Activated T-cell treated with anti-CD3 and anti-CD28 coated beads, Interleukin-2, amount 50 U/mL, for 72 hours (primary cell): ENCODE measurements at regions not wholly inside any gene's neighbourhood (a gene's known extent, or its start where the extent isn't known, plus 50 kb on each side); places are given as distances from the start of the nearest gene placed in this dataset.
"Not testable (repeated sequence)": the region's sequence is repeated elsewhere in the genome, so short reads cannot be mapped to it uniquely, and the experiment has no call there.

ENCODE experiments used
- ATAC-seq, 2 donors: fragments of 150-1000 bp; cut with Tn5 transposase; replicated peaks in 1 of 2; 2 replicates each; pipeline ENCODE4 v1.10.0; 2021; ENCODE audit warnings: moderate library complexity in 2 of 2, mild to moderate bottlenecking in 1 of 2
- DNase-seq, 2 donors: peaks; one replicate each; pipeline ENCODE4 v3.0.0; 2021 to 2022; ENCODE audit warnings: mixed read lengths in 1 of 2
- H3K27ac Mint-ChIP-seq: one replicate; pipeline ENCODE4 v1.8.0; 2022; ENCODE audit warnings: mild to moderate bottlenecking, moderate library complexity, mixed read lengths
- H3K27me3 Mint-ChIP-seq: one replicate; pipeline ENCODE4 v1.8.0; 2022; ENCODE audit warnings: low read depth, mixed read lengths
- H3K36me3 Mint-ChIP-seq, 2 donors: one replicate each; pipeline ENCODE4 v1.8.0; 2022; ENCODE audit warnings: mixed read lengths in 2 of 2, mild to moderate bottlenecking in 1 of 2; ENCODE audit not compliant: insufficient read depth in 2 of 2
- H3K4me1 Mint-ChIP-seq: one replicate; pipeline ENCODE4 v1.8.0; 2022; ENCODE audit warnings: low read depth, mixed read lengths
- H3K4me3 Mint-ChIP-seq, 2 donors: one replicate each; pipeline ENCODE4 v1.8.0; 2022; ENCODE audit warnings: mild to moderate bottlenecking in 2 of 2, mixed read lengths in 2 of 2, moderate library complexity in 2 of 2
- H3K9me3 Mint-ChIP-seq, 2 donors: one replicate each; pipeline ENCODE4 v1.8.0; 2022; ENCODE audit warnings: mixed read lengths in 2 of 2

- no peak for DNase-seq
- H3K4me1 Mint-ChIP-seq: no peaks in the 10 kb centered on the region
- peaks cover 9 to 17% of the 10 kb centered on the region in 2 donors for H3K9me3 Mint-ChIP-seq
- no peak overlapping the region for H3K27ac Mint-ChIP-seq
- H3K4me3 Mint-ChIP-seq: no peak overlapping the region
- H3K27me3 Mint-ChIP-seq: no peaks in the 10 kb centered on the region
- no peak for ATAC-seq
- peaks cover 1 to 6% of the 10 kb centered on the region in 2 donors for H3K36me3 Mint-ChIP-seq
Measured at GRCh38 chr17:52678211-52678610, 519.7 kb upstream of the CA10 start.

DNA sequence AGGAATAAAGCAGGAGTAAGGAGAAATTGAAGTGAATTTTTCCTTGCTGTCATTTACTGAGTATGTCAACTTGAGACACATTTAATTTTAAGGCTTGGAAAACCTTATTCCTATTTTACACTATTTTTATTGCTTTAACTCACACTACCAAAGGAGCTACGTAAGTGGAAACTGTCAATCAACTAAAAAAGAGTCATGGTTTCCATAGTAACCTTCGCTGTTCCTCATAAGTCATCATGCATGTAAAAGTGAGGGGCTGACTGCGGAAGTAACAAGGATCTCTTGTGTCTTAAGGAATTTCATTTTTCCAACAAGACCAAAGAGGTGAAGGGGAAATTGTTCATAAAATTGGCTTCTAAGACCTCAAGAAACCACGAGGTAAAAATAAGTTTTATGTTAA, 516.2 kb upstream of the CA10 start:
- DNase-seq (no peak), ATAC-seq (no peak)
- H3K4me1 Mint-ChIP-seq: no peaks in the 10 kb centered on the region
- H3K4me3 Mint-ChIP-seq: no peak overlapping the region
- H3K27ac Mint-ChIP-seq: no peak overlapping the region
- peaks cover 4 to 13% of the 10 kb centered on the region in 2 donors for H3K9me3 Mint-ChIP-seq
- peaks cover 1 to 6% of the 10 kb centered on the region in 2 donors for H3K36me3 Mint-ChIP-seq
- H3K27me3 Mint-ChIP-seq: no peaks in the 10 kb centered on the region

- Mint-ChIP-seq H3K9me3 (peaks cover 5 to 7% of the 10 kb centered on the region in 2 donors), H3K4me1 (no peaks in the 10 kb centered on the region), H3K27ac (no peak overlapping the region), H3K36me3 (no peaks in the 10 kb centered on the region), H3K4me3 (no peak overlapping the region), H3K27me3 (no peaks in the 10 kb centered on the region)
- ATAC-seq (no peak), DNase-seq (no peak)
Measured at GRCh38 chr17:52673791-52674190, 515.3 kb upstream of the CA10 start.

DNA sequence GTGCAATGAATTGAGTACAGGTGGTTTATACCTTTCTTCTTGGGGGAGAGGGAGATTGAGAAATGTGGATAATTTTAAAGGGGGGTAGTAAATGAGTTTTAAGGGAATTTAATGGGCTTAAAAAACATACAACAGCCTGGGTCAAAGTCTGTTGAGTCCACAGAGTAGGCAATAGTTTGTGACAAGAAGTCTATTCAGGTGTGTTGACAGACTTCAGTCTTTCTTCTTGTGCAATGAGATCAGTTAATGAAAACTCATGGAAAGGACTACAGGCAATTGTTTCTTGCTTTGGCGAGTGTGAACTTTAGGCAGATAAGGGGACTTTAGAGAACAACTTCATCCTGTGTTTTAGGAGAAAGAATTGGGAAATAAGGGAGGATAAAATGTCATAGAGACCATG, 507.8 kb upstream of the CA10 start:
- ATAC-seq (no peak), DNase-seq (no peak)
- no peaks in the 10 kb centered on the region for H3K4me1 Mint-ChIP-seq
- no peaks in the 10 kb centered on the region for H3K27me3 Mint-ChIP-seq
- H3K36me3 Mint-ChIP-seq: no peaks in the 10 kb centered on the region
- no peak overlapping the region for H3K4me3 Mint-ChIP-seq
- H3K9me3 Mint-ChIP-seq: peaks cover 8 to 12% of the 10 kb centered on the region in 2 donors
- no peak overlapping the region for H3K27ac Mint-ChIP-seq

- Mint-ChIP-seq H3K27ac (no peak overlapping the region), H3K4me3 (no peak overlapping the region), H3K36me3 (peaks cover 0 to 2% of the 10 kb centered on the region in 2 donors), H3K27me3 (no peaks in the 10 kb centered on the region), H3K9me3 (peaks cover 3 to 7% of the 10 kb centered on the region in 2 donors), H3K4me1 (no peaks in the 10 kb centered on the region)
- DNase-seq (no peak), ATAC-seq (no peak)
Measured at GRCh38 chr17:52660692-52661091, 502.2 kb upstream of the CA10 start.

DNA sequence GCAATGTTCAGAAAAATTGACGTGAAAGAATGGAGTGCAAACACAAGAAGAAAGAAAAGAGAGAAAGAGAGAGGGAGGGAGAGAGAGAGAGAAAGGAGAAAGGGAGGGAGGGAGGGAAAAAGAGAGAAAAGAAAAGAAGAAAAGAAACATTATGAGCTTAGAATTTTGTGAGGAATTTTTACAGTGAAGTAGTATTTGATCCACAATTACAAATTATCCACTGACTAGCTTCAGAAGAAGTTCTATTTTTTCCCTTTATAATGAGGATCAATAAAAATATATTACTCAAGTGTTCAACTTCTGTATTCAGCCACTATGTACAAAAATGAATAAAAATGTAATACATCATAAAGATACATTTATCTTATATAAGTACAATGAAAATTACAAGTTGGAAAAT, 494.5 kb upstream of the CA10 start:
- ATAC-seq: no peak
- H3K4me1 Mint-ChIP-seq: no peaks in the 10 kb centered on the region
- H3K27me3 Mint-ChIP-seq: no peaks in the 10 kb centered on the region
- no peak overlapping the region for H3K27ac Mint-ChIP-seq
- peaks cover 0 to 2% of the 10 kb centered on the region in 2 donors for H3K36me3 Mint-ChIP-seq
- DNase-seq: no peak
- peaks cover 3 to 4% of the 10 kb centered on the region in 2 donors for H3K9me3 Mint-ChIP-seq
- no peak overlapping the region for H3K4me3 Mint-ChIP-seq

DNA sequence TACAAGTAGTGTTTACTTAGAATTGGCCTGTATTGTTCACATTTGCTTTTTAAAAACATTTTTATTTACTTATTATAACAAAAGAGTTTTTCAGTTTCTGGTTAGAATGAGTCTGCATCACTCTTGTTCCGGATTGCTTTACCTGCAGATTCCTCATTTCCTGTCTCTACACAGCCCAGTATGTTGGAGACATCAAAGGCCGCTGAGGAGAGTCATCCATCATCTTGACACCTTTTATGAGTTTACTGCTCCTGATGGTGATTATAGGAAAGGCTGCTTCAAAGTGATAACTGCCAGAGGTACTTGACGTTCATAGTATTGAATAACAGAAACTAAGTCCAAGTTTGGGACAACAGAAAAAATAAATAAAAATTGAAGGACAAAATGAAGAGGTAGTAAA, 490.5 kb upstream of the CA10 start:
- Mint-ChIP-seq H3K9me3 (peaks cover 3 to 6% of the 10 kb centered on the region in 2 donors), H3K27ac (no peak overlapping the region), H3K4me3 (no peak overlapping the region), H3K27me3 (no peaks in the 10 kb centered on the region), H3K4me1 (no peaks in the 10 kb centered on the region), H3K36me3 (no peaks in the 10 kb centered on the region)
- no peak for DNase-seq
- ATAC-seq: no peak

DNA sequence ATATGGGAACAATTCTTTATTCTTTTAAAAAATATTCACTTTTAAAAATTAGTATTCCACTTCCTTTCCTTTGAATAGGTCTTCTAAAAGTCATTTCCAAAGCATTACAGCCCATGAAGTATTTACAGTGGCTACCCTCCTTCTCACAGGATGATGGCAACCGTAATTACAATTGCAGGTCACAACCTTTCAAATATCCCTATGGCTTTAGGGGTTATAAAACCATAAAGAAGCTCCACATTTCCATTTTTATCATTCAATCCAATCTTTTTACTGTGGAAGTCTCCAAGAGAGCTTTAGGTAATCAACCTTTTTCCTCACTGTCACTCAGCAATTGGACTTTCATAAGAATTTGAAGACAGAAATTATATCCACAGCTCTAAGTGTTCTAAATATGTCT, 488.9 kb upstream of the CA10 start:
- no peak for DNase-seq
- Mint-ChIP-seq H3K27me3 (no peaks in the 10 kb centered on the region), H3K9me3 (peaks cover 0 to 4% of the 10 kb centered on the region in 2 donors), H3K27ac (no peak overlapping the region), H3K4me3 (no peak overlapping the region), H3K36me3 (no peaks in the 10 kb centered on the region), H3K4me1 (no peaks in the 10 kb centered on the region)
- ATAC-seq: no peak

DNA sequence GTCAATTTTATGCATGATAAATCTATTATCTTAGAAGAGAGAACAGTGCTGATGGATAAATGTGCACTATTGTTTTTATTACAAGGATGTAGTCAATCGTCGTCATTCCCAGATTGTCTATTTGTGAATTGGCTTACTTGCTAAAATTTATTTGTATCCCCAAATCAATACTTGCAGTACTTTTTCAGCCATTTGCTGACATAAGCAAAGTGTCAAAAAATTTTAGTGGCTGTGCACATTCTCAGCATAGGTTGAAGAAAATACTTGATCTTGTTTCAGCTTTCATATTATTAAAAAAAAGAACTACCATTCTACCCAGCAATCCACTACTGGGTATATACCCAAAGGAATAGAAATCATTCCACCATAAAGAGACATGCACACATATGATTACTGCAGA, 477.9 kb upstream of the CA10 start:
- Mint-ChIP-seq H3K36me3 (peaks cover 0 to 3% of the 10 kb centered on the region in 2 donors), H3K4me1 (no peaks in the 10 kb centered on the region), H3K9me3 (peaks cover 2 to 6% of the 10 kb centered on the region in 2 donors), H3K27me3 (no peaks in the 10 kb centered on the region), H3K4me3 (no peak overlapping the region), H3K27ac (no peak overlapping the region)
- DNase-seq (no peak), ATAC-seq (no peak)

DNA sequence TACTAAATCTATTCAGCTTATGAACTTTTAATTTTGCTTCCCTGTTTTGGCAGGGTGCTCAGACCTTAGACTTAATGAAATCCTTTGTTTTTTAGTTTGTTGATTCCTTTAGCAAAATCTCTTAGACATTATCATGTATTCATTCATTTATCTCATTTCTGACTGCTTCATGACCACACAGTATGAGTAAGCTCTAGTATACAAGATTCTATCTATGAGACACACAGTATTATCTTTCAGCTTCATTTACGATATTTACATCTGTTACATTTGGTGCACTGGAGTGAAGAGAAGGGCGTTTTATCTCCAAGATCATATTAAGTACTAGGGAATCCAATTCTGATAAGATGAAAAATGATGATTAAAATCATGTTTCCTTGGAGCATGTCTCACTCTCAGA, 448.1 kb upstream of the CA10 start:
- H3K9me3 Mint-ChIP-seq: peaks cover 2 to 6% of the 10 kb centered on the region in 2 donors
- H3K4me1 Mint-ChIP-seq: no peaks in the 10 kb centered on the region
- H3K4me3 Mint-ChIP-seq: no peak overlapping the region
- H3K36me3 Mint-ChIP-seq: no peaks in the 10 kb centered on the region
- DNase-seq (no peak), ATAC-seq (no peak)
- no peak overlapping the region for H3K27ac Mint-ChIP-seq
- H3K27me3 Mint-ChIP-seq: no peaks in the 10 kb centered on the region

DNA sequence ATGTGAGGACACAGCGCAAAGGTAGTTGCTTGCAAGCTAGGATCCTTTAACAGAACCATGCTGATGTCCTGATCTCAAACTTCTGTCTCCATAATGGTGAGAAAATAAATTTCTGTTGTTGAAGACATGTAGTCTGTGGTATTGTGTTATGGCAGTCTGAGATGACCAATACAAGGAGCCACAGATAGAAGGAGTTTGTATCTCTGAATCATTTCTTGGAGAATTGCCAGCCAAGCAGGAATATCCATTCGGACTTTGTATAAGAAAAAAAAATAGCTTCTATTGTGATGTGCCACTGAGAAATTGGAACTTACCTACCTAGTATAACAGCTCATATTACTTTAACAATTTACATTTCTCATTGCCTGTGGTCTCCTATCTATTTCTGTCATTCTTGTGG, 447.6 kb upstream of the CA10 start:
- no peak for DNase-seq
- H3K27me3 Mint-ChIP-seq: no peaks in the 10 kb centered on the region

DNA sequence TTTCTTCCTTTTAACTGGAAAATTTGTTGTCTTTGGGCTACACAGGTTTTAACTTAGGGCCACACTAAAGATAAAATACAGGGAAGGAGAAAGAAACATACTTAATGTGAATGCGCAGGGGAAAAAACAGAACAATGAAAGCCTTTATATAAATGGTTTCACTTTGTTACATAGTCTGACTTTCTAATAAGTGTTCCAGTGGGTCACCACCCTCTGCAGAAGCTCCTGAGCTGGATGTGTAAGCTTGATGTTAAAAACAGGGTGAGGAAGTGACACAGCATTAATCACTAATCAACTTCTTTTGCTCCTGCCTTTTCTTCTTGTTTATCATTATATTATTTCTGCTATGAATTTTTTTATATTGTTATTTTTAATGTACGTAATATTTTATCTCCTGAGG, 445.6 kb upstream of the CA10 start:
- H3K27me3 Mint-ChIP-seq: no peaks in the 10 kb centered on the region

More for the DNA sequence above, 447.6 kb upstream of the CA10 start:
- H3K36me3 Mint-ChIP-seq: no peaks in the 10 kb centered on the region
- ATAC-seq: no peak
- H3K9me3 Mint-ChIP-seq: peaks cover 3 to 6% of the 10 kb centered on the region in 2 donors
- H3K4me3 Mint-ChIP-seq: no peak overlapping the region
- H3K4me1 Mint-ChIP-seq: no peaks in the 10 kb centered on the region
- no peak overlapping the region for H3K27ac Mint-ChIP-seq

GRCh38 chr17:52597452-52598215, 439.1 kb upstream of the CA10 start:
- not testable (repeated sequence) for ATAC-seq, H3K9me3 Mint-ChIP-seq, DNase-seq, H3K36me3 Mint-ChIP-seq, H3K27ac Mint-ChIP-seq, H3K4me1 Mint-ChIP-seq, H3K27me3 Mint-ChIP-seq, H3K4me3 Mint-ChIP-seq

More for the DNA sequence above, 445.6 kb upstream of the CA10 start:
- ATAC-seq (no peak), DNase-seq (no peak)
- H3K4me1 Mint-ChIP-seq: no peaks in the 10 kb centered on the region
- H3K4me3 Mint-ChIP-seq: no peak overlapping the region
- peaks cover 4 to 6% of the 10 kb centered on the region in 2 donors for H3K9me3 Mint-ChIP-seq
- no peak overlapping the region for H3K27ac Mint-ChIP-seq
- no peaks in the 10 kb centered on the region for H3K36me3 Mint-ChIP-seq

GRCh38 chr17:52594516-52594915, 436.0 kb upstream of the CA10 start:
- no peaks in the 10 kb centered on the region for H3K36me3 Mint-ChIP-seq
- no peak for ATAC-seq
- H3K9me3 Mint-ChIP-seq: peaks cover 8 to 10% of the 10 kb centered on the region in 2 donors
- no peak overlapping the region for H3K4me3 Mint-ChIP-seq
- no peak for DNase-seq
- no peaks in the 10 kb centered on the region for H3K27me3 Mint-ChIP-seq
- H3K4me1 Mint-ChIP-seq: no peaks in the 10 kb centered on the region
- H3K27ac Mint-ChIP-seq: no peak overlapping the region
